ENCODE measurements at regions not wholly inside any gene's neighbourhood (a gene's known extent, or its start where the extent isn't known, plus 50 kb on each side); places are given as distances from the start of the nearest gene placed in this dataset.

DNA sequence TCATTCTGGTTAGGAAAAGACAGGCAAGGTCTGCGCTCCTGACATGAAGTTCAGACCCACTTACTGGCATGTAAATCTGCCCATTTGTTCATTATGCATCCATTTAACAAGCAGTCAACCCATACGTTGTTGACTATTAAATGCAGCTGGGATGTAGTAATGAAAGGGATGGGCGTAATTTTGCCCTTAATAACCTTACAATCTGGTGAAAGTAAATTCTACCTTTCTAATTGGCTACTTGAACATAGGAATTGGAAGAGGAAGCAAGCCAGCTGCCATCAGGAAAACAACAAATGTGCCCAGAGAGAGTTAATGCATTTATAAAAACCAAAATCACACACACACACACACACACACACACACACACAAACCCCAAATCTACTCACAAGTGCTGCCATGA is 170.2 kb upstream of the PITRM1 start:
- peaks cover 8% of the 10 kb centered on the region for H3K27me3 Mint-ChIP-seq (ENCODE audit: insufficient read depth, low read depth)
- DNase-seq (ENCODE audit: low spot score), result no peak
- no peak overlapping the region for H3K4me2 ChIP-seq
- no peaks in the 10 kb centered on the region for H4K20me1 ChIP-seq (ENCODE audit: low read depth)
- H2AFZ ChIP-seq (replicated peaks), result no peak overlapping the region
- H3K9me3 ChIP-seq (ENCODE audit: low read depth), result no peaks in the 10 kb centered on the region
- peaks cover 2% of the 10 kb centered on the region for H3K9me3 Mint-ChIP-seq
- no peaks in the 10 kb centered on the region for H3K36me3 ChIP-seq
- no peak overlapping the region for H3K9ac ChIP-seq
- no peaks in the 10 kb centered on the region for H3K27me3 ChIP-seq
- H3K4me1 Mint-ChIP-seq, result peaks cover 26% of the 10 kb centered on the region
- H3K4me3 ChIP-seq, result no peak overlapping the region
- no peaks in the 10 kb centered on the region for H3F3A ChIP-seq (ENCODE audit: low read depth)
- H3K4me1 ChIP-seq, result peaks cover 7% of the 10 kb centered on the region
- no peaks in the 10 kb centered on the region for H3K79me2 ChIP-seq (ENCODE audit: low read depth)
- TF ChIP-seq EZH2phosphoT487 (IDR thresholded peaks at IDR 0.05) (no peak), EZH2 (IDR thresholded peaks at IDR 0.05) (no peak), CTCF (IDR thresholded peaks at IDR 0.05) (no peak)
- H3K36me3 Mint-ChIP-seq, result no peaks in the 10 kb centered on the region
- H3K27ac ChIP-seq, result no peak overlapping the region
- H3K4me3 Mint-ChIP-seq, result no peak overlapping the region
- no peak overlapping the region for H3K27ac Mint-ChIP-seq

GRCh38 chr10:3340127-3340730 is 167.6 kb upstream of the PITRM1 start:
- DNase-seq (ENCODE audit: low spot score), result no peak
- H3K4me1 Mint-ChIP-seq, result peaks cover 15% of the 10 kb centered on the region
- H4K20me1 ChIP-seq (ENCODE audit: low read depth), result no peaks in the 10 kb centered on the region
- H3K27ac ChIP-seq, result no peak overlapping the region
- no peak overlapping the region for H3K27ac Mint-ChIP-seq
- no peaks in the 10 kb centered on the region for H3K79me2 ChIP-seq (ENCODE audit: low read depth)
- H3K4me2 ChIP-seq, result no peak overlapping the region
- no peak overlapping the region for H3K4me3 Mint-ChIP-seq
- H3K9ac ChIP-seq, result no peak overlapping the region
- no peaks in the 10 kb centered on the region for H3F3A ChIP-seq (ENCODE audit: low read depth)
- H3K27me3 Mint-ChIP-seq (ENCODE audit: insufficient read depth, low read depth), result no peaks in the 10 kb centered on the region
- H2AFZ ChIP-seq (replicated peaks), result no peak overlapping the region
- H3K9me3 ChIP-seq (ENCODE audit: low read depth), result no peaks in the 10 kb centered on the region
- no peaks in the 10 kb centered on the region for H3K9me3 Mint-ChIP-seq
- H3K27me3 ChIP-seq, result no peaks in the 10 kb centered on the region
- H3K4me1 ChIP-seq, result peaks cover 18% of the 10 kb centered on the region
- H3K36me3 ChIP-seq, result no peaks in the 10 kb centered on the region
- TF ChIP-seq CTCF (IDR thresholded peaks at IDR 0.05) (no peak), EZH2phosphoT487 (IDR thresholded peaks at IDR 0.05) (no peak), EZH2 (IDR thresholded peaks at IDR 0.05) (no peak)
- no peaks in the 10 kb centered on the region for H3K36me3 Mint-ChIP-seq
- no peak overlapping the region for H3K4me3 ChIP-seq

GRCh38 chr10:3339531-3339950 is 167.0 kb upstream of the PITRM1 start:
- no peaks in the 10 kb centered on the region for H3F3A ChIP-seq (ENCODE audit: low read depth)
- H3K4me2 ChIP-seq, result no peak overlapping the region
- TF ChIP-seq EZH2 (IDR thresholded peaks at IDR 0.05), result no peak
- no peak for TF ChIP-seq EZH2phosphoT487 (IDR thresholded peaks at IDR 0.05)
- no peak for TF ChIP-seq CTCF (IDR thresholded peaks at IDR 0.05)
- Mint-ChIP-seq H3K4me3 (no peak overlapping the region), H3K4me1 (peaks cover 15% of the 10 kb centered on the region), H3K9me3 (no peaks in the 10 kb centered on the region), H3K27me3 (ENCODE audit: insufficient read depth, low read depth) (no peaks in the 10 kb centered on the region), H3K36me3 (no peaks in the 10 kb centered on the region), H3K27ac (no peak overlapping the region)
- no peak for DNase-seq (ENCODE audit: low spot score)
- peaks cover 18% of the 10 kb centered on the region for H3K4me1 ChIP-seq
- H4K20me1 ChIP-seq (ENCODE audit: low read depth), result no peaks in the 10 kb centered on the region
- no peaks in the 10 kb centered on the region for H3K36me3 ChIP-seq
- no peaks in the 10 kb centered on the region for H3K9me3 ChIP-seq (ENCODE audit: low read depth)
- H3K4me3 ChIP-seq, result no peak overlapping the region
- no peak overlapping the region for H2AFZ ChIP-seq (replicated peaks)
- no peaks in the 10 kb centered on the region for H3K79me2 ChIP-seq (ENCODE audit: low read depth)
- no peak overlapping the region for H3K27ac ChIP-seq
- H3K9ac ChIP-seq, result no peak overlapping the region
- no peaks in the 10 kb centered on the region for H3K27me3 ChIP-seq

All from neural progenitor cell (in vitro differentiated cells).